MCF 10A (cell line): ENCODE measurements at regions not wholly inside any gene's neighbourhood (a gene's known extent, or its start where the extent isn't known, plus 50 kb on each side); places are given as distances from the start of the nearest gene placed in this dataset.

ENCODE experiments used
- BruUV-seq: library from RNA; stranded (reverse); fragments of 400-500 nt; replicated peaks from 2 replicates; lab custom pipeline; 2021; lab: Mats Ljungman, UMichigan
- CTCF ChIA-PET: fragments of 300-600 bp; sonication (Branson Sonifier 250); formaldehyde crosslinking; extraction: SDS; loops from one replicate; lab custom pipeline; 2021; ENCODE audit warnings: antibody characterized with exemption, inconsistent platforms; lab: Yijun Ruan, JAX
- POLR2A ChIA-PET: fragments of 300-600, 350-650 bp; sonication (Branson Sonifier 250); formaldehyde crosslinking; extraction: SDS; loops from one replicate; lab custom pipeline; 2020; ENCODE audit warnings: antibody characterized with exemption, inconsistent platforms; lab: Yijun Ruan, JAX
- DNase-seq: peaks from one replicate; pipeline ENCODE4 v3.0.0-alpha.2; 2018; ENCODE audit not compliant: unreplicated experiment
- H3K27ac Mint-ChIP-seq: one replicate; pipeline ENCODE4 v1.8.0; 2022; ENCODE audit warnings: mild to moderate bottlenecking, low read depth, mixed read lengths; ENCODE audit not compliant: unreplicated experiment
- H3K27me3 Mint-ChIP-seq: one replicate; pipeline ENCODE4 v1.8.0; 2022; ENCODE audit warnings: mixed read lengths; ENCODE audit not compliant: insufficient read depth, unreplicated experiment
- H3K36me3 Mint-ChIP-seq: one replicate; pipeline ENCODE4 v1.8.0; 2022; ENCODE audit warnings: mild to moderate bottlenecking, moderate library complexity, mixed read lengths; ENCODE audit not compliant: insufficient read depth, unreplicated experiment
- H3K4me1 Mint-ChIP-seq: one replicate; pipeline ENCODE4 v1.8.0; 2022; ENCODE audit warnings: mixed read lengths; ENCODE audit not compliant: insufficient read depth, unreplicated experiment
- H3K4me3 Mint-ChIP-seq: one replicate; pipeline ENCODE4 v1.8.0; 2022; ENCODE audit warnings: mild to moderate bottlenecking, moderate library complexity, mixed read lengths; ENCODE audit not compliant: unreplicated experiment
- H3K9me3 Mint-ChIP-seq: one replicate; pipeline ENCODE4 v1.8.0; 2022; ENCODE audit warnings: mixed read lengths; ENCODE audit not compliant: unreplicated experiment
- intact Hi-C: fragments of 100-400 bp; cut with micrococcal nuclease; formaldehyde crosslinking; loops from 2 replicates; pipeline ENCODE4 v1.14.1; 2022
- TF ChIP-seq, protein P1 (sequence below): fragments of 200-600 bp; IDR thresholded peaks from one replicate; pipeline ENCODE4 v1.8.0; 2022; ENCODE audit warnings: antibody characterized with exemption, mild to moderate bottlenecking; ENCODE audit not compliant: unreplicated experiment

DNA sequence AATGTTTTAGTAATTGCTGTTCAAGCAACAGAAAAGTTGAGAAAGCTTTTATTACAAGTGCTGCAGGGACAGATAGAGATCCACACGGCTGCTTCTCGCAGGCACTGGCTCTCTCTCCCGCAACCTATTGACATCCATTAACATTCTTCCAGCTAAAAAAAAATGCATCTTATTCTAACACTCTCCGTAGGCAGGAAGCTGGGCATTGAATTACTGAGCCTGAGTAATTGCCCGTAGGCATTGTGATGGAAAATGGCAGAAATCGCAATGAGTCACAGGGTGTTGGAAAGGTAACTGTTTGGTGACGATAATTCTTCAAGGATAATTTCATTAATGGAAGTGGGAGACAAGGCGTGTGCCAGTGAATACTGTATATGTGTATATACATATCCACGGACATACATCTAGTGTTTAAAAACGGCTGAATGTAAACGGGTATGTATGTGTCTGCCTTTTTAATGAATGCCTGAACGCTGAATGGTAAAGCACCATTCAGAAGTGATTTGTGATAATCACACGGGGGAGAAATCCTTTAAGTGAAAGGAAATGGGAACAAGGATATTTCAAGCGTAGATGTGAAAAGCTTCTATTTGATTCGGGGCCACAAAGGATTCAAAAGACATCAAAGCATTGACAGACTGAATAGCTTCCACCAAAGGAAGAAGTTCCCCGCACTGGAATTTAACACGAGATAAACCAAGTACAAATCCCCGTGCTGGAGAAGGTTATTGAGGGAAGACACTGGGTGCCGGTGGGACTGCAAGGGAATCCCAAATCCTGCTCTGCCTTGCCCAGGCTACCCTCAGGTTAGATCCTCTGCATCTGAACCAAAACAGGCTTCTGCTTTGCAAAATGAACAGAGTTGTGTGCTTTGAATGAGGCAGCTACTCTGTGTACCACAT is 567.2 kb downstream of the NPHP4 start:
- H3K4me1 Mint-ChIP-seq, result peaks cover 60% of the 10 kb centered on the region
- H3K27ac Mint-ChIP-seq, result peak overlapping the region; percentile 13
- no peaks in the 10 kb centered on the region for H3K9me3 Mint-ChIP-seq
- H3K27me3 Mint-ChIP-seq, result peaks cover 14% of the 10 kb centered on the region
- peak; percentile 87 for DNase-seq
- TF ChIP-seq, protein P1, sequence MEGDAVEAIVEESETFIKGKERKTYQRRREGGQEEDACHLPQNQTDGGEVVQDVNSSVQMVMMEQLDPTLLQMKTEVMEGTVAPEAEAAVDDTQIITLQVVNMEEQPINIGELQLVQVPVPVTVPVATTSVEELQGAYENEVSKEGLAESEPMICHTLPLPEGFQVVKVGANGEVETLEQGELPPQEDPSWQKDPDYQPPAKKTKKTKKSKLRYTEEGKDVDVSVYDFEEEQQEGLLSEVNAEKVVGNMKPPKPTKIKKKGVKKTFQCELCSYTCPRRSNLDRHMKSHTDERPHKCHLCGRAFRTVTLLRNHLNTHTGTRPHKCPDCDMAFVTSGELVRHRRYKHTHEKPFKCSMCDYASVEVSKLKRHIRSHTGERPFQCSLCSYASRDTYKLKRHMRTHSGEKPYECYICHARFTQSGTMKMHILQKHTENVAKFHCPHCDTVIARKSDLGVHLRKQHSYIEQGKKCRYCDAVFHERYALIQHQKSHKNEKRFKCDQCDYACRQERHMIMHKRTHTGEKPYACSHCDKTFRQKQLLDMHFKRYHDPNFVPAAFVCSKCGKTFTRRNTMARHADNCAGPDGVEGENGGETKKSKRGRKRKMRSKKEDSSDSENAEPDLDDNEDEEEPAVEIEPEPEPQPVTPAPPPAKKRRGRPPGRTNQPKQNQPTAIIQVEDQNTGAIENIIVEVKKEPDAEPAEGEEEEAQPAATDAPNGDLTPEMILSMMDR, result no peak
- no peak overlapping the region for H3K4me3 Mint-ChIP-seq
- intact Hi-C loops, result loop anchor here (5.0 to 10.0 kb wide), 2 partner anchors 77 to 130 kb away; no protein-coding TSS in a partner anchor
- BruUV-seq, result no TSS peak
- H3K36me3 Mint-ChIP-seq, result peaks cover under 1% of the 10 kb centered on the region
- ChIA-PET POLR2A (interaction anchor here (0.7 to 1.1 kb wide), 4 partner anchors 11 to 491 kb away, joined by 3 to 4 read pairs (median 4); no protein-coding TSS in a partner anchor), CTCF (interaction anchor here (1.0 to 1.6 kb wide), 6 partner anchors 14 to 139 kb away, joined by 3 to 5 read pairs (median 4); no protein-coding TSS in a partner anchor)

DNA sequence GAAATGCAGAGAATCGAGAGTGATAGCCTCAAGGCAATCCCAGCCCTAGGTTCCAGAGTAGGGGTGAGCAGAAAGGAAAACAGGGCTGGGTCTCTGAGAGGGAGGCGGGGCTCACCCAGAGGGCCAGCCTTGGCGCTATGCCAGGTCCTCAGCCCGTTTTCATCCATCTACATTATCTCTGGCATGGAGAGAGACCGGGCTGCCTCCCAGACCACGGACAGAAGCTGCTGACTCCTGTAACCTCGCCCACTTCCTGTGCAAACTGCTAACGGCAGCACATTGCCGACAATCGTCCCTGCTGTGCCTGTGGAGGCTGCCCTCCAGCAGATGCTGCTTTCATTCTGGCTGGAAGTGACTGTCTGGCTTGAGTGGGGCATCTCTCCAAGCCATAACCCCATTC is 569.1 kb downstream of the NPHP4 start:
- POLR2A ChIA-PET, result interaction anchor here (0.8 to 2.3 kb wide), 3 partner anchors 12 to 837 kb away, joined by 4 to 9 read pairs (median 6); no protein-coding TSS in a partner anchor
- H3K36me3 Mint-ChIP-seq, result peaks cover 6% of the 10 kb centered on the region
- CTCF ChIA-PET, result no interaction called here
- DNase-seq, result peak; percentile 51
- peaks cover 23% of the 10 kb centered on the region for H3K27me3 Mint-ChIP-seq
- no peaks in the 10 kb centered on the region for H3K9me3 Mint-ChIP-seq
- intact Hi-C loops, result loop anchor here (10.0 kb wide), 1 partner anchor 128 kb away; no protein-coding TSS in a partner anchor
- H3K4me1 Mint-ChIP-seq, result peaks cover 42% of the 10 kb centered on the region
- no peak overlapping the region for H3K4me3 Mint-ChIP-seq
- no TSS peak for BruUV-seq
- TF ChIP-seq, protein P1, result no peak
- peak overlapping the region; percentile 63 for H3K27ac Mint-ChIP-seq

DNA sequence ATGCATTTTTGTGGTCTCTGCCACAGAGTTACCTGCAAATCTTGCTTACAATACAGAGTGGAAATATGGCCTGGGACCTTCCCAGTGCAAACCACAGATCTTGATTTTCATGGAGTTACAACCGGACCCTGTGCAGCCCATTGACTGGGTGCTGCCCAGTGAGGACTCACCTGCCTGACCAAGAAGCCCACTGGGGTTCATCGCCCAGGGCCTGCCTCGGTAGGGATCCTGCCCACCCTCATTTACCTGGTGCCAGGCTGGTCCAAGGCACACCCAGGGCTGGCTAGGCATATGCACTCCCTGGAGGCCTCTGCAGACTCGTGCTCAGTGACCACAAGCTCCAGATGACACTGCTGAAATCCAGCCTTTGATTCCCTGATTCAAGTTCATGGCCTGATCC is 572.7 kb downstream of the NPHP4 start:
- intact Hi-C loops, result no loop called here
- CTCF ChIA-PET, result interaction anchor here (0.8 kb wide), 1 partner anchor 269 kb away, joined by 3 read pairs; no protein-coding TSS in a partner anchor
- H3K27ac Mint-ChIP-seq, result no peak overlapping the region
- peaks cover 23% of the 10 kb centered on the region for H3K27me3 Mint-ChIP-seq
- POLR2A ChIA-PET, result no interaction called here
- no TSS peak for BruUV-seq
- DNase-seq, result no peak
- peaks cover 26% of the 10 kb centered on the region for H3K4me1 Mint-ChIP-seq
- H3K9me3 Mint-ChIP-seq, result no peaks in the 10 kb centered on the region
- TF ChIP-seq, protein P1, result no peak
- H3K4me3 Mint-ChIP-seq, result no peak overlapping the region
- H3K36me3 Mint-ChIP-seq, result peaks cover 6% of the 10 kb centered on the region

DNA sequence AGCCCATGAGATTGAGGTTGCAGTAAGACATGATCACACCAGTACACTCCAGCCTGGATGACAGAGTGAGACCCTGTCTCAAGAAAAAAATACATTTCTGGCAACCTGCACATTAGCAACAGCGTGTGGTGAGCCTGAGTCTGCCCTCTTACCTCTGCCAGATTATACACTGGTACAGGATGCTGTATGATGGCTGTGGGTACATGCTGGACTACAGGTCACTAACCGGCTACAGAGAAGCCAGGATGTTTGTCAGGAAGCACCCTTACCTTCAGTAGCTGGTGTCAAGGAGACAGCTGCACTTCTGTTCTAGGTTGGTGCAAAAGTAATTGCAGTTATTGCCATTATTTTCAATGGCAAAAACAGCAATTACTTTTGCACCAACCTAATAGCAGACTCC is 575.7 kb downstream of the NPHP4 start:
- DNase-seq, result no peak
- CTCF ChIA-PET, result interaction anchor here (0.7 kb wide), 2 partner anchors 315 to 1887 kb away, joined by 3 read pairs; no protein-coding TSS in a partner anchor
- H3K27ac Mint-ChIP-seq, result no peak overlapping the region
- H3K4me3 Mint-ChIP-seq, result no peak overlapping the region
- no TSS peak for BruUV-seq
- no peaks in the 10 kb centered on the region for H3K4me1 Mint-ChIP-seq
- intact Hi-C loops, result no loop called here
- TF ChIP-seq, protein P1, result no peak
- H3K27me3 Mint-ChIP-seq, result peaks cover 13% of the 10 kb centered on the region
- POLR2A ChIA-PET, result no interaction called here
- H3K36me3 Mint-ChIP-seq, result peaks cover 6% of the 10 kb centered on the region
- no peaks in the 10 kb centered on the region for H3K9me3 Mint-ChIP-seq
